ENCODE measurements at regions not wholly inside any gene's neighbourhood (a gene's known extent, or its start where the extent isn't known, plus 50 kb on each side); places are given as distances from the start of the nearest gene placed in this dataset.

GRCh38 chr3:157572559-157573270 lies 69.5 kb upstream of the VEPH1 start:
- 53% methylated on average over 8 of the region's 8 CpGs; no CpG with 5 or more reads in 1 of the 2 experiments for WGBS, 2 experiments (ENCODE audit: extremely low coverage in 1 of 2, insufficient coverage in 1 of 2, insufficient read length in 1 of 2, insufficient replicate concordance in 2 of 2, low coverage in 1 of 2, low lambda C conversion rate in 2 of 2, missing lambda C conversion rate in 1 of 2)
- Histone ChIP-seq H3K14ac (ENCODE audit: insufficient read length) (no peak overlapping the region), H2BK120ac (replicated peaks; ENCODE audit: low read depth, low read length) (no peak overlapping the region), H4K20me1 (replicated peaks in 1 of 2; ENCODE audit: control insufficient read depth in 1 of 2, insufficient read depth in 2 of 2, low read length in 2 of 2) (no peaks in the 10 kb centered on the region), H3K4me3 (ENCODE audit: extremely low read depth in 1 of 4, insufficient read depth in 2 of 4, low read depth in 3 of 4, low read length in 4 of 4) (no peak overlapping the region), H2AK5ac (ENCODE audit: low read depth, low read length) (no peak overlapping the region), H2BK12ac (ENCODE audit: low read depth, low read length) (no peak overlapping the region), H4K91ac (replicated peaks; ENCODE audit: insufficient read length, low read length) (no peak overlapping the region), H3K79me1 (ENCODE audit: low read depth, low read length) (no peaks in the 10 kb centered on the region), H3K4ac (replicated peaks; ENCODE audit: insufficient read length, low read depth, low read length) (no peak overlapping the region), H3K79me2 (ENCODE audit: control insufficient read depth in 1 of 2, insufficient read depth in 2 of 2, low read length in 2 of 2) (no peaks in the 10 kb centered on the region), H3K56ac (replicated peaks; ENCODE audit: insufficient read length, low read depth, low read length) (no peak overlapping the region), H2BK20ac (ENCODE audit: low read length) (no peak overlapping the region), H3K23ac (ENCODE audit: insufficient read length) (no peak overlapping the region), H3K9ac (replicated peaks in 1 of 4; ENCODE audit: extremely low read depth in 1 of 4, low read depth in 3 of 4, low read length in 3 of 4) (no peak overlapping the region), H2AFZ (ENCODE audit: low read length) (no peak overlapping the region), H3K4me1 (replicated peaks in 1 of 4; ENCODE audit: control insufficient read depth in 3 of 4, insufficient read depth in 4 of 4, low read length in 3 of 4) (no peaks in the 10 kb centered on the region), H2BK5ac (ENCODE audit: low read depth, low read length) (no peak overlapping the region), H3K36me3 (ENCODE audit: control insufficient read depth in 2 of 4, insufficient read depth in 4 of 4, low read length in 3 of 4) (no peaks in the 10 kb centered on the region), H2BK15ac (ENCODE audit: low read length) (no peak overlapping the region), H3K9me3 (ENCODE audit: insufficient read depth in 2 of 2, low read depth in 1 of 2, low read length in 1 of 2) (no peaks in the 10 kb centered on the region), H3K4me2 (ENCODE audit: insufficient read depth in 1 of 2, low read depth in 2 of 2, low read length in 2 of 2) (no peak overlapping the region), H4K8ac (ENCODE audit: extremely low read depth, insufficient read depth, low read length) (no peak overlapping the region), H3K23me2 (ENCODE audit: low read depth, low read length) (no peaks in the 10 kb centered on the region), H4K5ac (ENCODE audit: insufficient read length, low read depth, low read length) (no peak overlapping the region), H3K18ac (ENCODE audit: extremely low read depth, low read length) (no peak overlapping the region), H3K27ac (ENCODE audit: low read depth, low read length) (no peak overlapping the region), H3K27me3 (replicated peaks in 1 of 4; ENCODE audit: control insufficient read depth in 3 of 4, extremely low read depth in 1 of 4, insufficient read depth in 3 of 4, low read length in 3 of 4) (no peaks in the 10 kb centered on the region)
- ChIA-PET POLR2A (ENCODE audit: partially characterized antibody) (interaction anchor here (2.2 kb wide), 1 partner anchor 41 kb away, joined by 16 read pairs; no protein-coding TSS in a partner anchor), CTCF (ENCODE audit: partially characterized antibody) (interaction anchor here (0.6 to 5.0 kb wide), 32 partner anchors 10 to 816 kb away, joined by 3 to 116 read pairs (median 4); no protein-coding TSS in a partner anchor)
- FAIRE-seq (peak; percentile 42), DNase-seq (ENCODE audit: low read depth in 1 of 2, low spot score in 2 of 2) (no peak)
- TF ChIP-seq POLR2AphosphoS5 (IDR thresholded peaks at IDR 0.05; ENCODE audit: low read depth, low read length): no peak
- no peak for TF ChIP-seq TCF12 (IDR thresholded peaks at IDR 0.05; ENCODE audit: low read depth, low read length)
- peak; percentile 68 to 72 for TF ChIP-seq RAD21 (IDR thresholded peaks at IDR 0.05 in 1 of 2, conservative IDR thresholded peaks at IDR 0.05 in 1 of 2; ENCODE audit: low read depth in 2 of 2, low read length in 2 of 2)
- no peak for TF ChIP-seq BACH1 (IDR thresholded peaks at IDR 0.05; ENCODE audit: low read length)
- no peak for TF ChIP-seq RXRA (IDR thresholded peaks at IDR 0.05; ENCODE audit: insufficient read depth, low read depth, low read length)
- TF ChIP-seq SIN3A (conservative IDR thresholded peaks at IDR 0.05 in 1 of 2, IDR thresholded peaks at IDR 0.05 in 1 of 2; ENCODE audit: low read depth in 1 of 2, low read length in 2 of 2): no peak
- TF ChIP-seq KDM5A (IDR thresholded peaks at IDR 0.05; ENCODE audit: low read length): no peak
- TF ChIP-seq PHF8 (conservative IDR thresholded peaks at IDR 0.05; ENCODE audit: low read depth, low read length): no peak
- TF ChIP-seq TEAD4 (IDR thresholded peaks at IDR 0.05; ENCODE audit: low read depth, low read length): no peak
- TF ChIP-seq EP300 (IDR thresholded peaks at IDR 0.05; ENCODE audit: borderline replicate concordance in 1 of 2, low read depth in 2 of 2, low read length in 2 of 2): no peak
- no peak for TF ChIP-seq CHD2 (IDR thresholded peaks at IDR 0.05; ENCODE audit: low read length)
- no peak for TF ChIP-seq RNF2 (IDR thresholded peaks at IDR 0.05; ENCODE audit: borderline replicate concordance, low read depth, low read length, missing control alignments, poor library complexity, severe bottlenecking)
- no peak for TF ChIP-seq BRCA1 (IDR thresholded peaks at IDR 0.05; ENCODE audit: low read depth, low read length)
